ENCODE measurements at regions not wholly inside any gene's neighbourhood (a gene's known extent, or its start where the extent isn't known, plus 50 kb on each side); places are given as distances from the start of the nearest gene placed in this dataset.

DNA sequence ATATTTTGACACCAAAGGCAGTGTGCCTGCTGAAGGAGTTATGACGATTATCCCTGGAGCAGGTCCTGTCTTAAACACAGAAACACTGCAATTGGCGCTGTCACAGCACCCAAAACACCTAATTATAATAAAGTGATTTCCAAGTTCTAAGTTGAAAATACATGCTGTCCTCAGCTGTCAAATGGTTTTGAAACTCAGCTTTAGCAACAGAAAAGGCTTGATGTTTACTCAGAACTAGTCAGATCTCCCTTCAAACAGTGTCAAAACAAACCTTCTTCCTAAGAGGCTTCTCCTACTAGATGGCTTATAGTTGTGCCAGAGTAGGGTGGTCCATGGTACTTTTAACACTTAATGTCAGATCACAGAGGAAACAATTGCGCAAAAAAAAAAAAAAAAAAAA, 87.2 kb upstream of the IRX1 start:
- CTCF ChIA-PET: interaction anchor here (0.6 kb wide), 1 partner anchor 42 kb away, joined by 3 read pairs; no protein-coding TSS in a partner anchor
- intact Hi-C loops (cut with micrococcal nuclease): no loop called here
- H3K9me3 Mint-ChIP-seq (ENCODE audit: insufficient read depth): no peaks in the 10 kb centered on the region
- Histone ChIP-seq H3K36me3 (replicated peaks in 1 of 2; ENCODE audit: control extremely low read depth in 1 of 2, control insufficient read depth in 1 of 2, extremely low read depth in 1 of 2, insufficient read depth in 2 of 2, low read length in 1 of 2) (no peaks in the 10 kb centered on the region), H3K4me2 (replicated peaks; ENCODE audit: low read depth, low read length, poor library complexity, severe bottlenecking) (no peak overlapping the region), H4K20me1 (ENCODE audit: control insufficient read depth, insufficient read depth, low read length, poor library complexity, severe bottlenecking) (no peaks in the 10 kb centered on the region), H3K9me3 (ENCODE audit: control extremely low read depth in 1 of 3, control insufficient read depth in 2 of 3, insufficient read depth in 1 of 3, low read length in 2 of 3) (peaks cover 0 to 15% (median 0%) of the 10 kb centered on the region in 3 donors), H2AFZ (ENCODE audit: insufficient read depth, low read depth, low read length, poor library complexity, severe bottlenecking) (no peak overlapping the region), H3K27ac (ENCODE audit: low read length in 2 of 2) (no peak overlapping the region), H3K4me3 (ENCODE audit: control extremely low read depth in 1 of 5, extremely low read depth in 1 of 5, insufficient read depth in 1 of 5, low read depth in 2 of 5, low read length in 4 of 5) (no peak overlapping the region), H3K79me2 (ENCODE audit: control insufficient read depth, insufficient read depth, low read length) (no peaks in the 10 kb centered on the region), H3K9ac (ENCODE audit: low read length) (no peak overlapping the region), H3K27me3 (replicated peaks in 1 of 4; ENCODE audit: control extremely low read depth in 1 of 4, control insufficient read depth in 3 of 4, insufficient read depth in 4 of 4, low read length in 3 of 4) (no peaks in the 10 kb centered on the region), H3K4me1 (ENCODE audit: control insufficient read depth in 2 of 2, insufficient read depth in 2 of 2, low read length in 2 of 2) (no peaks in the 10 kb centered on the region)
- no peaks in the 10 kb centered on the region for H3K4me1 Mint-ChIP-seq
- no peak for TF ChIP-seq EZH2 (IDR thresholded peaks at IDR 0.05; ENCODE audit: borderline replicate concordance, insufficient read depth, low read depth, low read length, poor library complexity, severe bottlenecking)
- TF ChIP-seq, protein P1, sequence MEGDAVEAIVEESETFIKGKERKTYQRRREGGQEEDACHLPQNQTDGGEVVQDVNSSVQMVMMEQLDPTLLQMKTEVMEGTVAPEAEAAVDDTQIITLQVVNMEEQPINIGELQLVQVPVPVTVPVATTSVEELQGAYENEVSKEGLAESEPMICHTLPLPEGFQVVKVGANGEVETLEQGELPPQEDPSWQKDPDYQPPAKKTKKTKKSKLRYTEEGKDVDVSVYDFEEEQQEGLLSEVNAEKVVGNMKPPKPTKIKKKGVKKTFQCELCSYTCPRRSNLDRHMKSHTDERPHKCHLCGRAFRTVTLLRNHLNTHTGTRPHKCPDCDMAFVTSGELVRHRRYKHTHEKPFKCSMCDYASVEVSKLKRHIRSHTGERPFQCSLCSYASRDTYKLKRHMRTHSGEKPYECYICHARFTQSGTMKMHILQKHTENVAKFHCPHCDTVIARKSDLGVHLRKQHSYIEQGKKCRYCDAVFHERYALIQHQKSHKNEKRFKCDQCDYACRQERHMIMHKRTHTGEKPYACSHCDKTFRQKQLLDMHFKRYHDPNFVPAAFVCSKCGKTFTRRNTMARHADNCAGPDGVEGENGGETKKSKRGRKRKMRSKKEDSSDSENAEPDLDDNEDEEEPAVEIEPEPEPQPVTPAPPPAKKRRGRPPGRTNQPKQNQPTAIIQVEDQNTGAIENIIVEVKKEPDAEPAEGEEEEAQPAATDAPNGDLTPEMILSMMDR (IDR thresholded peaks at IDR 0.05): no peak
- H3K27ac Mint-ChIP-seq: no peak overlapping the region
- no peaks in the 10 kb centered on the region for H3K27me3 Mint-ChIP-seq
- POLR2A ChIA-PET: no interaction called here
- 100% methylated on average over 1 of the region's 3 CpGs for WGBS (ENCODE audit: insufficient coverage)
- DNase-seq (no peak), ATAC-seq (ENCODE audit: low read depth) (no peak)
- no peak overlapping the region for H3K4me3 Mint-ChIP-seq

- H3K4me1 ChIP-seq (ENCODE audit: control insufficient read depth in 2 of 2, insufficient read depth in 2 of 2, low read length in 2 of 2): no peaks in the 10 kb centered on the region
- H3K4me3 Mint-ChIP-seq: no peak overlapping the region
Observed at GRCh38 chr5:3490957-3491507, 104.6 kb upstream of the IRX1 start.

More at GRCh38 chr5:3490957-3491507, 104.6 kb upstream of the IRX1 start:
- no peak overlapping the region for H3K4me3 ChIP-seq (ENCODE audit: control extremely low read depth in 1 of 5, extremely low read depth in 1 of 5, insufficient read depth in 1 of 5, low read depth in 2 of 5, low read length in 4 of 5)
- no peaks in the 10 kb centered on the region for H3K27me3 ChIP-seq (replicated peaks in 1 of 4; ENCODE audit: control extremely low read depth in 1 of 4, control insufficient read depth in 3 of 4, insufficient read depth in 4 of 4, low read length in 3 of 4)
- no peak overlapping the region for H2AFZ ChIP-seq (ENCODE audit: insufficient read depth, low read depth, low read length, poor library complexity, severe bottlenecking)
- no peaks in the 10 kb centered on the region for H4K20me1 ChIP-seq (ENCODE audit: control insufficient read depth, insufficient read depth, low read length, poor library complexity, severe bottlenecking)
- TF ChIP-seq, protein P1 (IDR thresholded peaks at IDR 0.05): no peak
- TF ChIP-seq EZH2 (IDR thresholded peaks at IDR 0.05; ENCODE audit: borderline replicate concordance, insufficient read depth, low read depth, low read length, poor library complexity, severe bottlenecking): no peak
- CTCF ChIA-PET: no interaction called here
- H3K79me2 ChIP-seq (ENCODE audit: control insufficient read depth, insufficient read depth, low read length): no peaks in the 10 kb centered on the region
- intact Hi-C loops (cut with micrococcal nuclease): no loop called here
- Mint-ChIP-seq H3K27ac (no peak overlapping the region), H3K9me3 (ENCODE audit: insufficient read depth) (peaks cover 11% of the 10 kb centered on the region), H3K27me3 (no peaks in the 10 kb centered on the region), H3K4me1 (no peaks in the 10 kb centered on the region)
- peaks cover 0 to 23% (median 1%) of the 10 kb centered on the region in 3 donors for H3K9me3 ChIP-seq (ENCODE audit: control extremely low read depth in 1 of 3, control insufficient read depth in 2 of 3, insufficient read depth in 1 of 3, low read length in 2 of 3)
- H3K4me2 ChIP-seq (replicated peaks; ENCODE audit: low read depth, low read length, poor library complexity, severe bottlenecking): no peak overlapping the region
- POLR2A ChIA-PET: no interaction called here
- DNase-seq (no peak), ATAC-seq (ENCODE audit: low read depth) (no peak)
- no peaks in the 10 kb centered on the region for H3K36me3 ChIP-seq (replicated peaks in 1 of 2; ENCODE audit: control extremely low read depth in 1 of 2, control insufficient read depth in 1 of 2, extremely low read depth in 1 of 2, insufficient read depth in 2 of 2, low read length in 1 of 2)
- H3K27ac ChIP-seq (ENCODE audit: low read length in 2 of 2): no peak overlapping the region
- no peak overlapping the region for H3K9ac ChIP-seq (ENCODE audit: low read length)
- WGBS (ENCODE audit: insufficient coverage): 86% methylated on average over 18 of the region's 18 CpGs
